Progenitor cell of endocrine pancreas (in vitro differentiated cells): ENCODE measurements at regions not wholly inside any gene's neighbourhood (a gene's known extent, or its start where the extent isn't known, plus 50 kb on each side); places are given as distances from the start of the nearest gene placed in this dataset.
"Not testable (repeated sequence)": the region's sequence is repeated elsewhere in the genome, so short reads cannot be mapped to it uniquely, and the experiment has no call there.

Experiments
- DNase-seq: peaks from one replicate; pipeline ENCODE4 v3.0.0; 2021; ENCODE audit warnings: low spot score; ENCODE audit not compliant: unreplicated experiment
- H3K27ac Mint-ChIP-seq: 2 replicates; pipeline ENCODE4 v1.8.0; 2021; ENCODE audit warnings: mild to moderate bottlenecking, moderate library complexity, mixed read lengths
- H3K27me3 Mint-ChIP-seq: 2 replicates; pipeline ENCODE4 v1.8.0; 2021; ENCODE audit warnings: mixed read lengths
- H3K36me3 Mint-ChIP-seq: 2 replicates; pipeline ENCODE4 v1.8.0; 2022; ENCODE audit warnings: mixed read lengths; ENCODE audit not compliant: insufficient read depth
- H3K4me1 Mint-ChIP-seq: 2 replicates; pipeline ENCODE4 v1.8.0; 2021; ENCODE audit warnings: low read depth, mixed read lengths
- H3K4me3 Mint-ChIP-seq: 2 replicates; pipeline ENCODE4 v1.8.0; 2021; ENCODE audit warnings: low read depth, mild to moderate bottlenecking, moderate library complexity, mixed read lengths
- H3K9me3 Mint-ChIP-seq: 2 replicates; pipeline ENCODE4 v1.8.0; 2021; ENCODE audit warnings: low read depth, mixed read lengths
- CTCF ChIP-seq: fragments of 200-600 bp; sonication (generic); IDR thresholded peaks from one replicate; pipeline ENCODE4 v1.5.0; 2021; ENCODE audit warnings: antibody characterized with exemption, mild to moderate bottlenecking; ENCODE audit not compliant: unreplicated experiment

- TF ChIP-seq CTCF, result no peak
- H3K4me3 Mint-ChIP-seq, result no peak overlapping the region
- no peak for DNase-seq
- no peak overlapping the region for H3K27ac Mint-ChIP-seq
- H3K4me1 Mint-ChIP-seq, result peaks cover 8% of the 10 kb centered on the region
- H3K36me3 Mint-ChIP-seq, result peaks cover 10% of the 10 kb centered on the region
- H3K9me3 Mint-ChIP-seq, result peaks cover 19% of the 10 kb centered on the region
- no peaks in the 10 kb centered on the region for H3K27me3 Mint-ChIP-seq
Observed at GRCh38 chrX:139156356-139156755, 374.2 kb upstream of the F9 start.

- not testable (repeated sequence) for H3K36me3 Mint-ChIP-seq, H3K4me1 Mint-ChIP-seq, H3K27ac Mint-ChIP-seq, H3K4me3 Mint-ChIP-seq, DNase-seq, H3K9me3 Mint-ChIP-seq, H3K27me3 Mint-ChIP-seq
Observed at GRCh38 chrX:139146625-139147024, 383.9 kb upstream of the F9 start.

GRCh38 chrX:139141370-139141769, 389.2 kb upstream of the F9 start:
- no peaks in the 10 kb centered on the region for H3K9me3 Mint-ChIP-seq
- H3K27me3 Mint-ChIP-seq, result peaks cover 3% of the 10 kb centered on the region
- no peak overlapping the region for H3K4me3 Mint-ChIP-seq
- no peak for DNase-seq
- no peak for TF ChIP-seq CTCF
- no peak overlapping the region for H3K27ac Mint-ChIP-seq
- no peaks in the 10 kb centered on the region for H3K36me3 Mint-ChIP-seq
- peaks cover 2% of the 10 kb centered on the region for H3K4me1 Mint-ChIP-seq

GRCh38 chrX:139134316-139134715, 396.2 kb upstream of the F9 start:
- Mint-ChIP-seq H3K4me3 (no peak overlapping the region), H3K36me3 (no peaks in the 10 kb centered on the region), H3K4me1 (peaks cover 2% of the 10 kb centered on the region), H3K9me3 (no peaks in the 10 kb centered on the region), H3K27me3 (no peaks in the 10 kb centered on the region), H3K27ac (no peak overlapping the region)
- no peak for TF ChIP-seq CTCF
- no peak for DNase-seq

DNA sequence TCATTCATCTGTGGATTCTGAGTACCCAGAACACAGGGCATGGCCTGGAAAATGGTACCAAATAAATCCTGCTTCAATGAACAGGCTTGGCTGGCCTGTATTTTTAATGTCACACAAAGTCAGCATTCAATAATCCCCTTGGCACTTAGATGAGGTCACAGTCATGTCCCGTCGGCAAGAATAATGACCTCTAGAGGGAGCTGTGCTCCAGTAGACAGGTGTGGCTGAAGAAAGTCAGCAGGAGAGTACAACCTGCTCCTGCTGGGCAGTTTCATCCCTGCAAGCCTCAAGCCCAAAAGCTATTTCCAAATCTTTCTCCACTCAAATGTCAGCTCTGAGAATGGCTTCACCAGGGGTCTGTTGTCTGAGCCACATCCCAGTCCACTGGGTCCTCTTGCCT, 404.0 kb upstream of the F9 start:
- Mint-ChIP-seq H3K4me3 (no peak overlapping the region), H3K9me3 (no peaks in the 10 kb centered on the region), H3K36me3 (peaks cover 1% of the 10 kb centered on the region), H3K27me3 (no peaks in the 10 kb centered on the region), H3K27ac (no peak overlapping the region), H3K4me1 (no peaks in the 10 kb centered on the region)
- peak; percentile 89 for TF ChIP-seq CTCF
- peak; percentile 40 for DNase-seq

DNA sequence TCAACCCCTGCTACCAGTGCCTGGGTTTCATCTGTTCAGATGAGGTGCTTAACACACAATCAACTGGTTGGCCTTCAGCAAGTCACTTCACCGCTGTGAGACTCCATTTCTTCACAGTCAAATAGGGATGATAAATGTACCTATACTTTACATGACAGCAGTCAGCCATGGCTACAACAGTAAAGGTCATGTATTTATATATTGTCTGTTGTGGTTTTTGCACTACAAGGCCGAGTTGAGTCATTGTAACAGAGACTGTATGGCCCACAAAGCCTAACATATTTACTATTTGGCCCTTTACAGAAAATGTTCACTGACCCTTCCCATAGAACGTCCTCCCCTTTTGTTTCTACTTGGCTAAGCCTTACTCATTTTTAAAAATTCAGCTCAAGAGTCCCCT, 404.6 kb upstream of the F9 start:
- DNase-seq, result no peak
- no peaks in the 10 kb centered on the region for H3K27me3 Mint-ChIP-seq
- no peak overlapping the region for H3K4me3 Mint-ChIP-seq
- H3K36me3 Mint-ChIP-seq, result peaks cover 1% of the 10 kb centered on the region
- H3K4me1 Mint-ChIP-seq, result no peaks in the 10 kb centered on the region
- H3K27ac Mint-ChIP-seq, result no peak overlapping the region
- TF ChIP-seq CTCF, result no peak
- H3K9me3 Mint-ChIP-seq, result no peaks in the 10 kb centered on the region
